Activated CD8-positive, alpha-beta T cell treated with anti-CD3 and anti-CD28 coated beads, Interleukin-2, amount 10 ng/mL, durations not matched to agents 7 days and 5 days (primary cell): ENCODE measurements at regions not wholly inside any gene's neighbourhood (a gene's known extent, or its start where the extent isn't known, plus 50 kb on each side); places are given as distances from the start of the nearest gene placed in this dataset.
"Not testable (repeated sequence)": the region's sequence is repeated elsewhere in the genome, so short reads cannot be mapped to it uniquely, and the experiment has no call there.

Experiments
- ATAC-seq: fragments of 150-1000 bp; cut with Tn5 transposase; one replicate; pipeline ENCODE4 v1.10.0; 2021; ENCODE audit warnings: moderate library complexity
- CTCF ChIA-PET: fragments of 350-600 bp; sonication (Branson Sonifier 250); formaldehyde crosslinking; loops from one replicate; lab custom pipeline; 2021; ENCODE audit warnings: antibody characterized with exemption; lab: Charles Lee
- POLR2A ChIA-PET: fragments of 350-600 bp; sonication (Branson Sonifier 250); formaldehyde crosslinking; loops from one replicate; lab custom pipeline; 2021; ENCODE audit warnings: antibody characterized with exemption; lab: Charles Lee
- DNase-seq: peaks from one replicate; pipeline ENCODE4 v3.0.0-alpha.2; 2020
- H3K27ac Mint-ChIP-seq: one replicate; pipeline ENCODE4 v1.8.0; 2021; ENCODE audit warnings: mild to moderate bottlenecking, mixed read lengths
- H3K27me3 Mint-ChIP-seq: one replicate; pipeline ENCODE4 v1.8.0; 2021; ENCODE audit warnings: low read depth, mixed read lengths
- H3K36me3 Mint-ChIP-seq: one replicate; pipeline ENCODE4 v1.8.0; 2021; ENCODE audit warnings: low read depth, mixed read lengths
- H3K4me1 Mint-ChIP-seq: one replicate; pipeline ENCODE4 v1.8.0; 2021; ENCODE audit warnings: low read depth, mixed read lengths
- H3K4me3 Mint-ChIP-seq: one replicate; pipeline ENCODE4 v1.8.0; 2021; ENCODE audit warnings: mild to moderate bottlenecking, mixed read lengths
- H3K9me3 Mint-ChIP-seq: one replicate; pipeline ENCODE4 v1.8.0; 2022; ENCODE audit warnings: mixed read lengths; ENCODE audit not compliant: insufficient read depth

DNA sequence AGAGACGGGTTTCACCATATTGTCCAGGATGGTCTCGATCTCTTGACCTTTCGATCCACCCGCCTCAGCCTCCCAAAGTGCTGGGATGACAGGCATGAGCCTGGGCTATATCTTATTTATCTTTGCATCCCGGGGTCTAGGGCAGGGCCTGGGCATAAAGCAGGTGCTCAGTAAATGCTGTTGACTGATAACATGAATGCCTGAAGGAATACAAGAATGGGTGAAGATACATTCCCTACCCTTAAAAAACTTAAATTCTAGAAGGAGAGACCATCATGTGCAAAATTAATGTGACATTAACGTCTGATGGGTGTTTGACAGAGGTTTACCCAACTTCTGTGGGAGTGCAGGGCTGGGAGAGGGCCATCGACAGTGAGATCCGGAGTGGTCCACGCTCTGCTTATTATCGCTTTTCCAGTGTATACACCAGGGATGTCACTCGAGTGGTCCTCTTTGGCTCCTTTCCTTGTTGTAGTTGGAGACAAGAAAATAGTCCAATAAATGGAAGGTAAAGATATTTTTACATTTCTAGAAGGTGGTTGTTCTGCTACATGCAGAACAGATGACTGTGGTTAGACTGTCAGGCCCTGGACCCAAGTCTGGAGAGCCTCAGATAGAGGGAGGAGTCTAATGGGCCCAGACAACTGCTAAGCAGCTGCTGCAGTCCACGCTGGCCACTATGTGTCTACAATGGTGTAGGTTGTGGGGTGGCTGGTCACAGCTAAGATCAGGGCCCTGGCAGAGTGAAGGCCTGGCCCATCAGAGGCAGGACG is 131.7 kb downstream of the MYCN start:
- Mint-ChIP-seq H3K27ac (no peak overlapping the region), H3K27me3 (no peaks in the 10 kb centered on the region), H3K9me3 (no peaks in the 10 kb centered on the region), H3K4me3 (no peak overlapping the region), H3K4me1 (no peaks in the 10 kb centered on the region), H3K36me3 (no peaks in the 10 kb centered on the region)
- ChIA-PET CTCF (no interaction called here), POLR2A (no interaction called here)
- ATAC-seq, result no peak
- DNase-seq, result no peak

DNA sequence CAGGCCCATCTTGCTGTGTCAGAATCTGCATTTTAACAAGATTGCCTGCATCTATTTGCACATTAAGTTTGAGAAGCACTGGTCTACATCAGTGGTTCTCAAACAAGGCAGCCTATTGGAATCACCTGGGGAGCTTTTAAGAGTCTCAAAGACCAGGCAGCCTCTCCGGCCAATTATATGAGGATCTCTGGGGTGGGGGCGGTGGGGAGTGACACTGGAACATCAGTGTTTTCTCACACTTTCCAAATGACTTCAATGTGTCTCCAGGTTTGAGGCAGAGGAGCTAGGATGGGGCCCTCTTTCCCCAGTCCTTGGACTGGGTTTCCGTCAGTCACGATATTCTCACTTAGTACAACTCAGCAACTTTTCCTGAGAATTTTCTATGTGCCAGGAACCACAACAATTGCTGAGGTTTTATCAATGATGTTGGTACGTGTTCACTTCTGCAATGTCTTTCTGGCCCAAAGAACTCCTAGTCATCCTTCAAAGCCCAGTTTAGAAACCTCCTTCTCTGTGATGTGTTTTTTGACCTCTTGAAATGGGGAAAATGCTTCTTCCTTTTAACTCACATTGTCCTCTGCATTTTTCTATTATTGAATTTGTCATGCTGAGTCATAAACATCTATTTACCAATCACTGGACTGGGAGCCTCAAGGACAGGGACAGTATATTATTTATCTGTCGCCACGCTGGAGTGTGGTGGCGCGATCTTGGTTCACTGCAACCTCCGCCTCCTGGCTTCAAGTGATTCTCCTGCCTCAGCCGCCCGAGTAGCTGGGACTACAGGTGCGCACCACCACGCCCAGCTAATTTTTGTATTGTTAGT is 130.9 kb downstream of the MYCN start:
- ATAC-seq, result no peak
- Mint-ChIP-seq H3K36me3 (no peaks in the 10 kb centered on the region), H3K27ac (no peak overlapping the region)

GRCh38 chr2:16070648-16070971 is 130.3 kb downstream of the MYCN start:
- DNase-seq, result no peak
- CTCF ChIA-PET, result no interaction called here
- Mint-ChIP-seq H3K4me1 (no peaks in the 10 kb centered on the region), H3K36me3 (no peaks in the 10 kb centered on the region), H3K9me3 (no peaks in the 10 kb centered on the region), H3K27ac (no peak overlapping the region), H3K4me3 (no peak overlapping the region), H3K27me3 (no peaks in the 10 kb centered on the region)
- no peak for ATAC-seq
- POLR2A ChIA-PET, result no interaction called here

More for the DNA sequence above, 130.9 kb downstream of the MYCN start:
- Mint-ChIP-seq H3K9me3 (no peaks in the 10 kb centered on the region), H3K4me3 (no peak overlapping the region), H3K4me1 (no peaks in the 10 kb centered on the region), H3K27me3 (no peaks in the 10 kb centered on the region)
- DNase-seq, result no peak
- ChIA-PET CTCF (no interaction called here), POLR2A (no interaction called here)

GRCh38 chr2:16069933-16070647 is 129.7 kb downstream of the MYCN start:
- no peaks in the 10 kb centered on the region for H3K27me3 Mint-ChIP-seq
- CTCF ChIA-PET, result no interaction called here
- ATAC-seq, result no peak
- DNase-seq, result no peak
- no peak overlapping the region for H3K4me3 Mint-ChIP-seq
- no peak overlapping the region for H3K27ac Mint-ChIP-seq
- no peaks in the 10 kb centered on the region for H3K36me3 Mint-ChIP-seq
- H3K9me3 Mint-ChIP-seq, result no peaks in the 10 kb centered on the region
- POLR2A ChIA-PET, result no interaction called here
- no peaks in the 10 kb centered on the region for H3K4me1 Mint-ChIP-seq

DNA sequence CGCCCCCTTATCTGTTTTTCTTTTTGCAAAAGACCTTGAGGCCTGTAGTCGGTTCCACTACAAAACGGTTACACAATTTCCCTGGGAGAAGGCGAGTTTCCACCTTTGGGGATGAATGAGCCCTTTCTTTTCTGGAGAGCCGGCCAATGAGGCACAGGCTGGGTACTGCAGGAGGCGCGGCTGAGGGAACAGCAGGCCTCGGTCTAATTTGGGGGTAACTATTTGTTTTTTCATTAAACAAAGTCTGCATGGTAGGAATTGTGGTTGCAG is 129.2 kb downstream of the MYCN start:
- Mint-ChIP-seq H3K9me3 (no peaks in the 10 kb centered on the region), H3K4me3 (no peak overlapping the region), H3K27me3 (no peaks in the 10 kb centered on the region), H3K27ac (no peak overlapping the region), H3K36me3 (no peaks in the 10 kb centered on the region), H3K4me1 (no peaks in the 10 kb centered on the region)
- CTCF ChIA-PET, result no interaction called here
- POLR2A ChIA-PET, result no interaction called here
- ATAC-seq (no peak), DNase-seq (no peak)

DNA sequence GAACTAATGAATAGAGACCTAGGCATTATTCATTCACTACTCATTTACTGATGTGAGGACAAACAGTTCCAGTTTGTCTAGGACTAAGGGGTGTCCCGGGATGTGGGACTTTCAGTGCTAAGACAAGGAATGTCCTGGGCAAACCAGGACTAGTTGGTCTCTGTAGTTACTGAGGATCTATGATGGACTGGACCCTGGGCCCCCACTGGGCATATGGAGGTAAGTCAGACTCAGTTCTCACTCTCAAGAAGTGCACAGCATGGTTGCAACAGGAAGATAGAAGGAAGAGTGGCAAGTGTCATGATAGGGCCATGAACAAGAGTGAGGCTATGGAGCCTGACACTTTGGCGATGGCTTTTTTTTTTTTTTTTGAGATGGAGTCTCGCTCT is 128.2 kb downstream of the MYCN start:
- ATAC-seq, result no peak
- no peak overlapping the region for H3K27ac Mint-ChIP-seq
- no peak for DNase-seq
- no peak overlapping the region for H3K4me3 Mint-ChIP-seq
- no peaks in the 10 kb centered on the region for H3K4me1 Mint-ChIP-seq
- ChIA-PET CTCF (no interaction called here), POLR2A (no interaction called here)
- H3K36me3 Mint-ChIP-seq, result peaks cover 2% of the 10 kb centered on the region
- peaks cover 7% of the 10 kb centered on the region for H3K9me3 Mint-ChIP-seq
- no peaks in the 10 kb centered on the region for H3K27me3 Mint-ChIP-seq

GRCh38 chr2:16067866-16068551 is 127.7 kb downstream of the MYCN start:
- peaks cover 2% of the 10 kb centered on the region for H3K36me3 Mint-ChIP-seq
- no peaks in the 10 kb centered on the region for H3K27me3 Mint-ChIP-seq
- peaks cover 7% of the 10 kb centered on the region for H3K9me3 Mint-ChIP-seq
- POLR2A ChIA-PET, result no interaction called here
- CTCF ChIA-PET, result no interaction called here
- H3K4me1 Mint-ChIP-seq, result no peaks in the 10 kb centered on the region
- no peak overlapping the region for H3K27ac Mint-ChIP-seq
- no peak overlapping the region for H3K4me3 Mint-ChIP-seq
- ATAC-seq (no peak), DNase-seq (no peak)

GRCh38 chr2:16067444-16067843 is 127.1 kb downstream of the MYCN start:
- Mint-ChIP-seq H3K27ac (no peak overlapping the region), H3K27me3 (no peaks in the 10 kb centered on the region), H3K36me3 (peaks cover 2% of the 10 kb centered on the region), H3K9me3 (peaks cover 7% of the 10 kb centered on the region), H3K4me3 (no peak overlapping the region), H3K4me1 (no peaks in the 10 kb centered on the region)
- ATAC-seq (no peak), DNase-seq (no peak)
- ChIA-PET CTCF (no interaction called here), POLR2A (no interaction called here)

DNA sequence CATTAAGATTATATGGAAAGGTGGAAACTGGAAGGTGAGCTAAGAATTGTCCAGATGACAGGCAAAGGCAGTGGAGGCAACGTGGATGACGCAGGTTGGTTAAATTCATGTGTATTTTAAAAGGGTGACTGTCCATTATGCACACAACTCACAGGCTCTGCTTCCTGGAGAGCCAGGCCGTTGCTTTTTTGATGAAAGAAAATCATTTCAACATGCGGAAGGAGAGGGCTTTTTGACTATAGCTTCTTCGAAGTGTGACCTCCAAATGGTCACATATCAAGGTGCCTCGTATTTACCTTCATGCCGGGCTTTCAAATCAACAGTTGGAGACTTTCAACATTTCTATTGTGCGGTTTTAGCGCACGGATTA is 126.7 kb downstream of the MYCN start:
- Mint-ChIP-seq H3K4me1 (no peaks in the 10 kb centered on the region), H3K4me3 (no peak overlapping the region), H3K27me3 (no peaks in the 10 kb centered on the region), H3K36me3 (peaks cover 2% of the 10 kb centered on the region), H3K9me3 (peaks cover 7% of the 10 kb centered on the region), H3K27ac (no peak overlapping the region)
- DNase-seq, result no peak
- POLR2A ChIA-PET, result no interaction called here
- CTCF ChIA-PET, result no interaction called here
- no peak for ATAC-seq

GRCh38 chr2:16066261-16067036 is 126.1 kb downstream of the MYCN start:
- H3K27me3 Mint-ChIP-seq, result no peaks in the 10 kb centered on the region
- peaks cover 2% of the 10 kb centered on the region for H3K36me3 Mint-ChIP-seq
- ChIA-PET CTCF (no interaction called here), POLR2A (no interaction called here)
- H3K27ac Mint-ChIP-seq, result no peak overlapping the region
- ATAC-seq, result no peak
- H3K9me3 Mint-ChIP-seq, result peaks cover 7% of the 10 kb centered on the region
- no peak overlapping the region for H3K4me3 Mint-ChIP-seq
- no peaks in the 10 kb centered on the region for H3K4me1 Mint-ChIP-seq
- DNase-seq, result no peak

GRCh38 chr2:16065272-16066069 is 125.1 kb downstream of the MYCN start:
- H3K36me3 Mint-ChIP-seq, H3K27ac Mint-ChIP-seq, H3K4me1 Mint-ChIP-seq, H3K27me3 Mint-ChIP-seq, H3K4me3 Mint-ChIP-seq, DNase-seq, POLR2A ChIA-PET, H3K9me3 Mint-ChIP-seq, CTCF ChIA-PET, ATAC-seq: not testable (repeated sequence)
